DMS153 (cell line): ENCODE measurements at regions not wholly inside any gene's neighbourhood (a gene's known extent, or its start where the extent isn't known, plus 50 kb on each side); places are given as distances from the start of the nearest gene placed in this dataset.

Experiments
- DNase-seq: peaks from one replicate; lab custom pipeline; 2025; lab: John Stamatoyannopoulos, UW

GRCh38 chr9:82216435-82216834, 227.9 kb downstream of the SPATA31D1 start:
- no peak for DNase-seq

GRCh38 chr9:82223442-82223841, 234.9 kb downstream of the SPATA31D1 start:
- no peak for DNase-seq

- DNase-seq = no peak
Measured at GRCh38 chr9:82231411-82231810, 242.8 kb downstream of the SPATA31D1 start.

- DNase-seq = no peak
Measured at GRCh38 chr9:82234160-82234943, 245.8 kb downstream of the SPATA31D1 start.

- DNase-seq = no peak
Measured at GRCh38 chr9:82242285-82242963, 253.9 kb downstream of the SPATA31D1 start.

GRCh38 chr9:82247318-82247717, 258.7 kb downstream of the SPATA31D1 start:
- DNase-seq = no peak

GRCh38 chr9:82252116-82252515, 263.5 kb downstream of the SPATA31D1 start:
- DNase-seq = no peak

- DNase-seq = no peak
Measured at GRCh38 chr9:82254646-82255367, 266.2 kb downstream of the SPATA31D1 start.

GRCh38 chr9:82255481-82256176, 267.1 kb downstream of the SPATA31D1 start:
- DNase-seq = no peak

GRCh38 chr9:82260691-82261090, 272.1 kb downstream of the SPATA31D1 start:
- no peak for DNase-seq

GRCh38 chr9:82263619-82264018, 275.0 kb downstream of the SPATA31D1 start:
- no peak for DNase-seq

GRCh38 chr9:82271106-82271561, 282.6 kb downstream of the SPATA31D1 start:
- DNase-seq = no peak

- no peak for DNase-seq
Measured at GRCh38 chr9:82273121-82273520, 284.5 kb downstream of the SPATA31D1 start.

GRCh38 chr9:82275258-82275927, 286.8 kb downstream of the SPATA31D1 start:
- DNase-seq = no peak

- DNase-seq = no peak
Measured at GRCh38 chr9:82281066-82281465, 292.5 kb downstream of the SPATA31D1 start.

- DNase-seq = no peak
Measured at GRCh38 chr9:82284758-82285157, 296.2 kb downstream of the SPATA31D1 start.

- no peak for DNase-seq
Measured at GRCh38 chr9:82295181-82295580, 306.6 kb downstream of the SPATA31D1 start.

GRCh38 chr9:82299870-82300269, 311.3 kb downstream of the SPATA31D1 start:
- DNase-seq = no peak

GRCh38 chr9:82302968-82303655, 314.5 kb downstream of the SPATA31D1 start:
- no peak for DNase-seq

GRCh38 chr9:82308836-82309235, 320.3 kb downstream of the SPATA31D1 start:
- peak; percentile 2 for DNase-seq

GRCh38 chr9:82313697-82314096, 325.1 kb downstream of the SPATA31D1 start:
- DNase-seq = no peak
